Vagina (tissue), 2 donors: ENCODE measurements at regions not wholly inside any gene's neighbourhood (a gene's known extent, or its start where the extent isn't known, plus 50 kb on each side); places are given as distances from the start of the nearest gene placed in this dataset.

Source experiments
- POLR2A ChIP-seq, 2 donors: fragments of 450-650 bp; IDR thresholded peaks; one replicate each; pipeline ENCODE4 v1.6.1; 2017; ENCODE audit warnings: antibody characterized with exemption in 2 of 2, mild to moderate bottlenecking in 2 of 2, moderate library complexity in 2 of 2
- TF ChIP-seq, protein P1 (sequence below), 3 experiments: fragments of 450-650 bp in 2 of 3; fragments of 200-600 bp in 1 of 3; sonication (generic) in 1 of 3; IDR thresholded peaks; one replicate each; pipeline ENCODE4 v1.5.1; 2017 to 2019; ENCODE audit warnings: antibody characterized with exemption in 3 of 3, mild to moderate bottlenecking in 2 of 3, moderate library complexity in 2 of 3

DNA sequence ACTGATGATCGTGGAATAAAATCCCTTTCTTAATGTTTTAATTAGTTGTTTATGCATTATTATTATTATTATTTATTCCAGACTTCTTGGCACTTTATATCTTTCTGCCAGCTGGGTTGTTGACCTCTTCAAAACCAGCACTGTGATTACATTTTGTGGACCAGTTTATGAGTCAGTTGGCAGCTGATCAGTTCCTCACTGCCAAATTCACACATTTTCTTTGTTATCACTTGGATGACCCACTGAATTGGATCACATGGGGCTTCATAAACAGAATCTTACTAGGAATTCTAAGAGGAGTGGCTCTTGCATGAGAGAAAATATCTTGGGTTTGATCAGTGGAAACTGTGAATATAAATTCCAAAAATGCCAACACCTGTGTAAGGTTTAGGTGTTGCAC lies 321.8 kb upstream of the SPRED2 start:
- TF ChIP-seq, protein P1, sequence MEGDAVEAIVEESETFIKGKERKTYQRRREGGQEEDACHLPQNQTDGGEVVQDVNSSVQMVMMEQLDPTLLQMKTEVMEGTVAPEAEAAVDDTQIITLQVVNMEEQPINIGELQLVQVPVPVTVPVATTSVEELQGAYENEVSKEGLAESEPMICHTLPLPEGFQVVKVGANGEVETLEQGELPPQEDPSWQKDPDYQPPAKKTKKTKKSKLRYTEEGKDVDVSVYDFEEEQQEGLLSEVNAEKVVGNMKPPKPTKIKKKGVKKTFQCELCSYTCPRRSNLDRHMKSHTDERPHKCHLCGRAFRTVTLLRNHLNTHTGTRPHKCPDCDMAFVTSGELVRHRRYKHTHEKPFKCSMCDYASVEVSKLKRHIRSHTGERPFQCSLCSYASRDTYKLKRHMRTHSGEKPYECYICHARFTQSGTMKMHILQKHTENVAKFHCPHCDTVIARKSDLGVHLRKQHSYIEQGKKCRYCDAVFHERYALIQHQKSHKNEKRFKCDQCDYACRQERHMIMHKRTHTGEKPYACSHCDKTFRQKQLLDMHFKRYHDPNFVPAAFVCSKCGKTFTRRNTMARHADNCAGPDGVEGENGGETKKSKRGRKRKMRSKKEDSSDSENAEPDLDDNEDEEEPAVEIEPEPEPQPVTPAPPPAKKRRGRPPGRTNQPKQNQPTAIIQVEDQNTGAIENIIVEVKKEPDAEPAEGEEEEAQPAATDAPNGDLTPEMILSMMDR (IDR thresholded peaks at IDR 0.05): no peak
- no peak for TF ChIP-seq POLR2A (IDR thresholded peaks at IDR 0.05)
